HCT116 (cell line): ENCODE measurements at regions not wholly inside any gene's neighbourhood (a gene's known extent, or its start where the extent isn't known, plus 50 kb on each side); places are given as distances from the start of the nearest gene placed in this dataset.

Source experiments
- ATAC-seq: fragments of 200-7000 bp; cut with Tn5 transposase; 2 replicates; pipeline ENCODE4 v1.9.1; 2020; ENCODE audit warnings: mild to moderate bottlenecking, moderate library complexity
- BruUV-seq: library from RNA; stranded (reverse); fragments of 400-500 nt; replicated peaks from 2 replicates; lab custom pipeline; 2021; lab: Mats Ljungman, UMichigan
- CTCF ChIA-PET: fragments of 300-600 bp; sonication (Branson Sonifier 250); formaldehyde crosslinking; loops from one replicate; lab custom pipeline; 2021; ENCODE audit warnings: antibody characterized with exemption; lab: Charles Lee
- POLR2A ChIA-PET: fragments of 300-600, 350-600 bp; sonication (Branson Sonifier 250); formaldehyde crosslinking; loops from one replicate; lab custom pipeline; 2021; ENCODE audit warnings: antibody characterized with exemption; lab: Charles Lee
- RAD21 ChIA-PET, 2 experiments: fragments of 300-600 bp; sonication (Branson Sonifier 250); formaldehyde crosslinking; loops; one replicate each; lab custom pipeline; 2023; ENCODE audit warnings: low total read pairs in 2 of 2; ENCODE audit not compliant: uncharacterized antibody in 2 of 2, unreplicated experiment in 2 of 2, low non-redundant PET in 1 of 2; lab: Charles Lee
- DNase-seq: peaks from one replicate; pipeline ENCODE4 v3.0.0-alpha.2; 2010; ENCODE audit warnings: low read depth, low spot score
- H2AFZ ChIP-seq: fragments of 200-600 bp; shearing (Covaris generic), sonication (generic); 2 replicates; pipeline ENCODE4 v1.6.1; 2017; ENCODE audit warnings: low read depth, mixed run types, mixed read lengths, antibody characterized with exemption, low read length; ENCODE audit not compliant: poor library complexity, severe bottlenecking
- H3K27ac ChIP-seq: 2 replicates; pipeline ENCODE4 v1.5.1; 2012; ENCODE audit warnings: low read depth, low read length
- H3K27me3 ChIP-seq: fragments of 200-600 bp; sonication (generic); 2 replicates; pipeline ENCODE4 v1.6.1; 2016; ENCODE audit warnings: mixed run types, low read length, mixed read lengths; ENCODE audit not compliant: insufficient read depth
- H3K36me3 ChIP-seq, 2 experiments: fragments of 200-500 bp in 1 of 2; fragments of 200-600 bp in 1 of 2; sonication (Bioruptor generic) in 1 of 2; sonication (generic) in 1 of 2; 2 replicates each; pipeline versions ENCODE4 v1.5.1 to v1.6.1; 2014 to 2016; ENCODE audit warnings: low read length in 2 of 2, inconsistent platforms in 1 of 2, mixed read lengths in 1 of 2, mixed run types in 1 of 2; ENCODE audit not compliant: insufficient read depth in 2 of 2, control insufficient read depth in 1 of 2
- H3K4me1 ChIP-seq, 2 experiments: fragments of 200-600 bp in 1 of 2; sonication (generic) in 1 of 2; 2 replicates each; pipeline versions ENCODE4 v1.5.1 to v1.6.1; 2012 to 2017; ENCODE audit warnings: low read length in 2 of 2, inconsistent platforms in 1 of 2, mild to moderate bottlenecking in 1 of 2, mixed read lengths in 1 of 2, mixed run types in 1 of 2, moderate library complexity in 1 of 2; ENCODE audit not compliant: insufficient read depth in 2 of 2, control insufficient read depth in 1 of 2
- H3K4me2 ChIP-seq: fragments of 200-600 bp; sonication (generic); 2 replicates; pipeline ENCODE4 v1.6.1; 2017; ENCODE audit warnings: mixed run types, low read length, mixed read lengths
- H3K4me3 ChIP-seq, 2 experiments: fragments of 200-600 bp in 1 of 2; sonication (generic) in 1 of 2; replicated peaks in 1 of 2; 2 replicates each; pipeline ENCODE4 v1.5.1; 2011 to 2016; ENCODE audit warnings: low read length in 2 of 2, control low read depth in 1 of 2, low read depth in 1 of 2, mild to moderate bottlenecking in 1 of 2, mixed read lengths in 1 of 2, mixed run types in 1 of 2
- H3K79me2 ChIP-seq: fragments of 200-600 bp; sonication (generic); 2 replicates; pipeline ENCODE4 v1.6.1; 2017; ENCODE audit warnings: mild to moderate bottlenecking, mixed run types, low read length, moderate library complexity, mixed read lengths; ENCODE audit not compliant: insufficient read depth
- H3K9ac ChIP-seq: fragments of 200-600 bp; sonication (generic); 2 replicates; pipeline ENCODE4 v1.6.1; 2016; ENCODE audit warnings: low read length, mixed read lengths
- H3K9me2 ChIP-seq: fragments of 200-600 bp; sonication (generic), shearing (Covaris generic); 2 replicates; pipeline ENCODE4 v1.6.1; 2017; ENCODE audit warnings: mixed run types, mild to moderate bottlenecking, moderate library complexity; ENCODE audit not compliant: insufficient read depth
- H3K9me3 ChIP-seq, 2 experiments: fragments of 200-500 bp in 1 of 2; fragments of 200-600 bp in 1 of 2; sonication (Bioruptor generic) in 1 of 2; sonication (generic) in 1 of 2; 2 replicates each; pipeline ENCODE4 v1.6.1; 2014 to 2017; ENCODE audit warnings: low read length in 2 of 2, mixed read lengths in 2 of 2, inconsistent platforms in 1 of 2, low read depth in 1 of 2, mild to moderate bottlenecking in 1 of 2, mixed run types in 1 of 2, moderate library complexity in 1 of 2; ENCODE audit not compliant: control insufficient read depth in 1 of 2, insufficient read depth in 1 of 2
- H4K20me1 ChIP-seq: fragments of 200-600 bp; sonication (generic), shearing (Covaris generic); 2 replicates; pipeline ENCODE4 v1.6.1; 2017; ENCODE audit warnings: mixed run types, mild to moderate bottlenecking, moderate library complexity; ENCODE audit not compliant: insufficient read depth
- JUND ChIP-seq: IDR thresholded peaks from 2 replicates; pipeline ENCODE4 v1.6.1; 2012
- RAD21 ChIP-seq: IDR thresholded peaks from 2 replicates; pipeline ENCODE4 v1.6.1; 2012; ENCODE audit warnings: low read depth, mild to moderate bottlenecking
- TCF7L2 ChIP-seq: IDR thresholded peaks from 2 replicates; pipeline ENCODE4 v1.7.0; 2011; ENCODE audit warnings: borderline replicate concordance, inconsistent platforms; ENCODE audit not compliant: insufficient read depth, insufficient read length; ENCODE audit errors: extremely low read depth
- ZBTB33 ChIP-seq: IDR thresholded peaks from 2 replicates; pipeline ENCODE4 v1.6.1; 2011; ENCODE audit warnings: mild to moderate bottlenecking, low read length, moderate library complexity; ENCODE audit not compliant: insufficient replicate concordance; ENCODE audit errors: extremely low read depth
- intact Hi-C: fragments of 100-400 bp; cut with micrococcal nuclease; formaldehyde crosslinking; loops from 2 replicates; pipeline ENCODE4 v1.10.0; 2022

- Histone ChIP-seq H3K4me2 (no peak overlapping the region), H3K9me3 (no peaks in the 10 kb centered on the region), H3K4me1 (no peaks in the 10 kb centered on the region), H3K36me3 (no peaks in the 10 kb centered on the region), H3K9ac (no peak overlapping the region), H3K9me2 (no peaks in the 10 kb centered on the region), H3K27ac (no peak overlapping the region), H4K20me1 (no peaks in the 10 kb centered on the region), H3K4me3 (no peak overlapping the region), H2AFZ (no peak overlapping the region), H3K27me3 (no peaks in the 10 kb centered on the region), H3K79me2 (no peaks in the 10 kb centered on the region)
- ChIA-PET RAD21 (no interaction called here), POLR2A (no interaction called here), CTCF (no interaction called here)
- DNase-seq, result no peak
- no peak for TF ChIP-seq RAD21
- no peak for TF ChIP-seq JUND
- TF ChIP-seq ZBTB33, result no peak
- no peak for TF ChIP-seq TCF7L2
- intact Hi-C loops, result no loop called here
- BruUV-seq, result no TSS peak
- no peak for ATAC-seq
Observed at GRCh38 chr1:2927393-2928360, 93.6 kb upstream of the ACTRT2 start.
